HepG2 (cell line): ENCODE measurements at regions not wholly inside any gene's neighbourhood (a gene's known extent, or its start where the extent isn't known, plus 50 kb on each side); places are given as distances from the start of the nearest gene placed in this dataset.

Experiments used
- ARID5B ChIP-seq: IDR thresholded peaks from 2 replicates; pipeline ENCODE4 v1.4.0; 2020; ENCODE audit warnings: mild to moderate bottlenecking, missing genetic modification reagents
- BRCA1 ChIP-seq: sonication (generic); formaldehyde crosslinking; IDR thresholded peaks from 2 replicates; pipeline ENCODE4 v1.4.0; 2020; ENCODE audit warnings: missing genetic modification reagents
- CEBPZ ChIP-seq: IDR thresholded peaks from 2 replicates; pipeline ENCODE4 v1.6.1; 2012; ENCODE audit warnings: low read length, improper control_type of control experiment
- CTCF ChIP-seq: sonication (generic); formaldehyde crosslinking; IDR thresholded peaks from 2 replicates; pipeline ENCODE4 v1.5.0; 2020; ENCODE audit warnings: mild to moderate bottlenecking, missing genetic modification reagents, moderate library complexity
- FOSL1 ChIP-seq: sonication (generic); formaldehyde crosslinking; IDR thresholded peaks from 2 replicates; pipeline ENCODE4 v1.9.0; 2021; ENCODE audit warnings: missing genetic modification reagents, borderline replicate concordance
- JUND ChIP-seq: sonication (generic); formaldehyde crosslinking; IDR thresholded peaks from 2 replicates; pipeline ENCODE4 v1.8.0; 2022; ENCODE audit warnings: mild to moderate bottlenecking, missing genetic modification reagents
- SMC3 ChIP-seq: IDR thresholded peaks from 2 replicates; pipeline ENCODE4 v1.6.1; 2011; ENCODE audit warnings: low read length, improper control_type of control experiment
- TAF15 ChIP-seq: fragments of 200-400 bp; formaldehyde crosslinking; IDR thresholded peaks from one replicate; pipeline ENCODE4 v1.6.1; 2018; ENCODE audit warnings: mild to moderate bottlenecking, low read depth, low read length; ENCODE audit not compliant: poor library complexity, severe bottlenecking
- ZNF253 ChIP-seq: sonication (generic); formaldehyde crosslinking; IDR thresholded peaks from 2 replicates; pipeline ENCODE4 v1.8.0; 2022; ENCODE audit warnings: mild to moderate bottlenecking, missing genetic modification reagents, borderline replicate concordance
- ZNF263 ChIP-seq: sonication (generic); formaldehyde crosslinking; IDR thresholded peaks from 2 replicates; pipeline ENCODE4 v1.4.0; 2020; ENCODE audit warnings: missing genetic modification reagents
- ZNF292 ChIP-seq: sonication (generic); formaldehyde crosslinking; IDR thresholded peaks from 2 replicates; pipeline ENCODE4 v1.8.1; 2022; ENCODE audit warnings: mild to moderate bottlenecking, low read depth, missing genetic modification reagents, borderline replicate concordance
- ZNF589 ChIP-seq: sonication (generic); formaldehyde crosslinking; conservative IDR thresholded peaks from 2 replicates; pipeline ENCODE4 v1.8.0; 2022; ENCODE audit warnings: mild to moderate bottlenecking, moderate library complexity, missing genetic modification reagents
- TF ChIP-seq, protein P1 (sequence below), 2 experiments: fragments of 450-650 bp in 1 of 2; sonication (generic) in 1 of 2; formaldehyde crosslinking in 1 of 2; IDR thresholded peaks; 2 replicates each; pipeline versions ENCODE4 v1.6.1 to v1.8.0; 2016 to 2022; ENCODE audit warnings: antibody characterized with exemption in 1 of 2, mild to moderate bottlenecking in 1 of 2, missing genetic modification reagents in 1 of 2

DNA sequence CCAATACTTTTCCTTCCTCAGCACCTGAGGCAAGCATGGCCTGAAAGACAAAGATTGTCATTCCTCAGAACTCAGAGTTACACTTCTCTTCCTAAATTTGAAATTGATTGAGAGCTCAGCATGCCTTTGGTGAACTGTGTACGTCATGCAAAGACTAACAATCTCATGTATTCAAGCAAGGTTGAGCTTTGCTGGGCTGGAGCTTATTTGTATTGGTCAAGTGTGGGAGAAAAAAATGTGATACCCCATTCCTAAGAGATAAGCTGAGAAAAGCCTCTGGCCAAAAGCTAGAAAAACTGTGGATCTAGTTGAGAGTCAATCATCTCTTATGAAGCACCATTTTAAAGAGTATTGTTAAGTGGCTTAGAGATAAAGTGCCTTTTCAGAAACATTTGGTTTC is 392.2 kb downstream of the RASEF start:
- TF ChIP-seq CTCF (CRISPR knock-in tag) (no peak), BRCA1 (CRISPR knock-in tag) (no peak), ZNF589 (no peak), ZNF292 (no peak), ZNF263 (CRISPR knock-in tag) (no peak), ARID5B (no peak), FOSL1 (no peak), TAF15 (no peak), JUND (no peak), SMC3 (no peak), ZNF253 (CRISPR knock-in tag) (no peak), CEBPZ (no peak)
- TF ChIP-seq, protein P1, sequence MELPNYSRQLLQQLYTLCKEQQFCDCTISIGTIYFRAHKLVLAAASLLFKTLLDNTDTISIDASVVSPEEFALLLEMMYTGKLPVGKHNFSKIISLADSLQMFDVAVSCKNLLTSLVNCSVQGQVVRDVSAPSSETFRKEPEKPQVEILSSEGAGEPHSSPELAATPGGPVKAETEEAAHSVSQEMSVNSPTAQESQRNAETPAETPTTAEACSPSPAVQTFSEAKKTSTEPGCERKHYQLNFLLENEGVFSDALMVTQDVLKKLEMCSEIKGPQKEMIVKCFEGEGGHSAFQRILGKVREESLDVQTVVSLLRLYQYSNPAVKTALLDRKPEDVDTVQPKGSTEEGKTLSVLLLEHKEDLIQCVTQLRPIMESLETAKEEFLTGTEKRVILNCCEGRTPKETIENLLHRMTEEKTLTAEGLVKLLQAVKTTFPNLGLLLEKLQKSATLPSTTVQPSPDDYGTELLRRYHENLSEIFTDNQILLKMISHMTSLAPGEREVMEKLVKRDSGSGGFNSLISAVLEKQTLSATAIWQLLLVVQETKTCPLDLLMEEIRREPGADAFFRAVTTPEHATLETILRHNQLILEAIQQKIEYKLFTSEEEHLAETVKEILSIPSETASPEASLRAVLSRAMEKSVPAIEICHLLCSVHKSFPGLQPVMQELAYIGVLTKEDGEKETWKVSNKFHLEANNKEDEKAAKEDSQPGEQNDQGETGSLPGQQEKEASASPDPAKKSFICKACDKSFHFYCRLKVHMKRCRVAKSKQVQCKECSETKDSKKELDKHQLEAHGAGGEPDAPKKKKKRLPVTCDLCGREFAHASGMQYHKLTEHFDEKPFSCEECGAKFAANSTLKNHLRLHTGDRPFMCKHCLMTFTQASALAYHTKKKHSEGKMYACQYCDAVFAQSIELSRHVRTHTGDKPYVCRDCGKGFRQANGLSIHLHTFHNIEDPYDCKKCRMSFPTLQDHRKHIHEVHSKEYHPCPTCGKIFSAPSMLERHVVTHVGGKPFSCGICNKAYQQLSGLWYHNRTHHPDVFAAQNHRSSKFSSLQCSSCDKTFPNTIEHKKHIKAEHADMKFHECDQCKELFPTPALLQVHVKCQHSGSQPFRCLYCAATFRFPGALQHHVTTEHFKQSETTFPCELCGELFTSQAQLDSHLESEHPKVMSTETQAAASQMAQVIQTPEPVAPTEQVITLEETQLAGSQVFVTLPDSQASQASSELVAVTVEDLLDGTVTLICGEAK (IDR thresholded peaks at IDR 0.05): no peak
- TF ChIP-seq, protein P1 (CRISPR knock-in tag; IDR thresholded peaks at IDR 0.05): no peak
